ENCODE measurements at regions not wholly inside any gene's neighbourhood (a gene's known extent, or its start where the extent isn't known, plus 50 kb on each side); places are given as distances from the start of the nearest gene placed in this dataset.

- H3K9me3 Mint-ChIP-seq = peaks cover 0 to 11% (median 3%) of the 10 kb centered on the region in 7 donors
- Histone ChIP-seq H3K79me2 (ENCODE audit: insufficient read depth, low read length) (no peaks in the 10 kb centered on the region), H3K4me1 (ENCODE audit: control insufficient read depth in 1 of 2, insufficient read depth in 2 of 2, low read length in 2 of 2) (no peaks in the 10 kb centered on the region), H3K27ac (ENCODE audit: low read depth in 1 of 2, low read length in 2 of 2) (no peak overlapping the region), H4K20me1 (ENCODE audit: insufficient read depth, low read length) (no peaks in the 10 kb centered on the region), H3K4me2 (replicated peaks; ENCODE audit: extremely low read depth, low read length, poor library complexity, severe bottlenecking) (no peak overlapping the region), H3K9ac (ENCODE audit: insufficient read depth, low read length, poor library complexity, severe bottlenecking) (no peak overlapping the region), H3K27me3 (ENCODE audit: control insufficient read depth in 2 of 2, insufficient read depth in 2 of 2, low read length in 2 of 2) (peaks cover 3 to 7% of the 10 kb centered on the region in 2 donors), H3K4me3 (replicated peaks in 1 of 3; ENCODE audit: low read depth in 2 of 3, low read length in 3 of 3) (no peak overlapping the region), H3K36me3 (replicated peaks in 1 of 2; ENCODE audit: control insufficient read depth in 1 of 2, insufficient read depth in 2 of 2, low read length in 2 of 2) (no peaks in the 10 kb centered on the region), H2AFZ (ENCODE audit: insufficient read depth, low read depth, low read length, poor library complexity, severe bottlenecking) (no peak overlapping the region), H3K9me3 (replicated peaks in 1 of 2; ENCODE audit: control insufficient read depth in 1 of 2, insufficient read depth in 1 of 2, low read length in 2 of 2) (peaks cover 0 to 5% of the 10 kb centered on the region in 2 donors)
- peaks cover 7 to 17% (median 17%) of the 10 kb centered on the region in 3 donors for H3K27me3 Mint-ChIP-seq (ENCODE audit: low read depth in 3 of 3)
- TF ChIP-seq, protein P1, sequence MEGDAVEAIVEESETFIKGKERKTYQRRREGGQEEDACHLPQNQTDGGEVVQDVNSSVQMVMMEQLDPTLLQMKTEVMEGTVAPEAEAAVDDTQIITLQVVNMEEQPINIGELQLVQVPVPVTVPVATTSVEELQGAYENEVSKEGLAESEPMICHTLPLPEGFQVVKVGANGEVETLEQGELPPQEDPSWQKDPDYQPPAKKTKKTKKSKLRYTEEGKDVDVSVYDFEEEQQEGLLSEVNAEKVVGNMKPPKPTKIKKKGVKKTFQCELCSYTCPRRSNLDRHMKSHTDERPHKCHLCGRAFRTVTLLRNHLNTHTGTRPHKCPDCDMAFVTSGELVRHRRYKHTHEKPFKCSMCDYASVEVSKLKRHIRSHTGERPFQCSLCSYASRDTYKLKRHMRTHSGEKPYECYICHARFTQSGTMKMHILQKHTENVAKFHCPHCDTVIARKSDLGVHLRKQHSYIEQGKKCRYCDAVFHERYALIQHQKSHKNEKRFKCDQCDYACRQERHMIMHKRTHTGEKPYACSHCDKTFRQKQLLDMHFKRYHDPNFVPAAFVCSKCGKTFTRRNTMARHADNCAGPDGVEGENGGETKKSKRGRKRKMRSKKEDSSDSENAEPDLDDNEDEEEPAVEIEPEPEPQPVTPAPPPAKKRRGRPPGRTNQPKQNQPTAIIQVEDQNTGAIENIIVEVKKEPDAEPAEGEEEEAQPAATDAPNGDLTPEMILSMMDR (IDR thresholded peaks at IDR 0.05) = no peak
- no peak for DNase-seq
- H3K27ac Mint-ChIP-seq = no peak overlapping the region
- WGBS (ENCODE audit: insufficient coverage) = 30% methylated on average over 8 of the region's 13 CpGs
- intact Hi-C loops (cut with micrococcal nuclease) = no loop called here
- H3K36me3 Mint-ChIP-seq = no peaks in the 10 kb centered on the region
- peak overlapping the region in 1 of 2 donors; percentile 39 for H3K4me3 Mint-ChIP-seq
- H3K4me1 Mint-ChIP-seq = no peaks in the 10 kb centered on the region
Measured at GRCh38 chr18:47593744-47594472, 336.6 kb downstream of the SMAD2 start.

DNA sequence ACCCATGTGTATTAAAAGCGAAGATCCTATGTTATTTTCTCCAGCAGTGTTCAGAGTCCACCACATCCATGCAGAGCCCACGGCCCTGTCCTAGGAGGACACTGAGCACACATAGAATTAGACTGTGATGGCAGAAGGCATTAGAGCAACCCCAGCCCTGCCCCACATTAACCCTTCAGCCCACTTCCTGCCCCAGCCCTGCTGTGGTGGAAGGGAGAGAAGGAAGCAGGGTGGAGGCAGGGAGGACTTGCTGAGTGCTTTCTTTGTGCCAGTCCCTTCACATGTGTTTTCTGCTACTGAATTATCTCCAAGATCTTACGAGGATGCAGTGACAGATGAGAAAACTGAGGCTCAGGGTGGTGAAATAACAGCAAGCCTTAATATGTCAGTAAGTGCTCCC lies 339.0 kb downstream of the SMAD2 start:
- no peaks in the 10 kb centered on the region for H3K36me3 ChIP-seq (replicated peaks in 1 of 2; ENCODE audit: control insufficient read depth in 1 of 2, insufficient read depth in 2 of 2, low read length in 2 of 2)
- Mint-ChIP-seq H3K9me3 (peaks cover 0 to 11% (median 3%) of the 10 kb centered on the region in 7 donors), H3K4me1 (no peaks in the 10 kb centered on the region), H3K4me3 (no peak overlapping the region), H3K27ac (no peak overlapping the region), H3K36me3 (no peaks in the 10 kb centered on the region), H3K27me3 (ENCODE audit: low read depth in 3 of 3) (peaks cover 7 to 17% (median 17%) of the 10 kb centered on the region in 3 donors)
- H3K4me3 ChIP-seq (replicated peaks in 1 of 3; ENCODE audit: low read depth in 2 of 3, low read length in 3 of 3) = no peak overlapping the region
- H3K4me2 ChIP-seq (replicated peaks; ENCODE audit: extremely low read depth, low read length, poor library complexity, severe bottlenecking) = no peak overlapping the region
- 64% methylated on average over 2 of the region's 3 CpGs for WGBS (ENCODE audit: insufficient coverage)
- no peak overlapping the region for H3K9ac ChIP-seq (ENCODE audit: insufficient read depth, low read length, poor library complexity, severe bottlenecking)
- H3K27me3 ChIP-seq (ENCODE audit: control insufficient read depth in 2 of 2, insufficient read depth in 2 of 2, low read length in 2 of 2) = peaks cover 3 to 7% of the 10 kb centered on the region in 2 donors
- H3K4me1 ChIP-seq (ENCODE audit: control insufficient read depth in 1 of 2, insufficient read depth in 2 of 2, low read length in 2 of 2) = no peaks in the 10 kb centered on the region
- peaks cover 0 to 5% of the 10 kb centered on the region in 2 donors for H3K9me3 ChIP-seq (replicated peaks in 1 of 2; ENCODE audit: control insufficient read depth in 1 of 2, insufficient read depth in 1 of 2, low read length in 2 of 2)
- DNase-seq = no peak
- no peak overlapping the region for H3K27ac ChIP-seq (ENCODE audit: low read depth in 1 of 2, low read length in 2 of 2)
- H4K20me1 ChIP-seq (ENCODE audit: insufficient read depth, low read length) = no peaks in the 10 kb centered on the region
- H3K79me2 ChIP-seq (ENCODE audit: insufficient read depth, low read length) = no peaks in the 10 kb centered on the region
- TF ChIP-seq, protein P1 (IDR thresholded peaks at IDR 0.05) = no peak
- intact Hi-C loops (cut with micrococcal nuclease) = no loop called here
- no peak overlapping the region for H2AFZ ChIP-seq (ENCODE audit: insufficient read depth, low read depth, low read length, poor library complexity, severe bottlenecking)
